ENCODE measurements at regions not wholly inside any gene's neighbourhood (a gene's known extent, or its start where the extent isn't known, plus 50 kb on each side); places are given as distances from the start of the nearest gene placed in this dataset.
"Not testable (repeated sequence)": the region's sequence is repeated elsewhere in the genome, so short reads cannot be mapped to it uniquely, and the experiment has no call there.

DNA sequence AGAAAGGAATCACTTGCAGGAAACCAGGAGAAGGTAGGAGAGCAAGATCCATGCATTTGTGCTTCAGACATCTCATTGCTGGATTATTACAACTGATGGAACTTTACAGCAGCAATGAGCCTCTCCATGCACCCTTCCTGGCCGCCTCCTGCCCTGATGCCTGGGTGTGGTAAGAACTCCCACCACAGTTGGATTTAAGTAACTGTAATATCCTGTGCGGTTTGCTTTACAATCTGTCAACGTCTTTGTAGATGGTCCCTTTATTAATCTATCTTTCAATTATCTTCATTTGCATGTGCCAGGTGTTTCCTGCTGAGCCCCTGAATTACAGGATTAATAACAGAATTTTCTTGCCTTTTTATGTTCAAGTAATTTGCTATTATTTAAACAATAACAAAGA lies 1300.5 kb upstream of the TMEM132C start:
- DNase-seq (ENCODE audit: low spot score), result no peak
- H3K27ac ChIP-seq, result no peak overlapping the region
- CTCF ChIA-PET, result interaction anchor here (0.7 kb wide), 1 partner anchor 490 kb away, joined by 3 read pairs; no protein-coding TSS in a partner anchor
- POLR2A ChIA-PET (ENCODE audit: low non-redundant PET), result no interaction called here
- TF ChIP-seq, protein P1, sequence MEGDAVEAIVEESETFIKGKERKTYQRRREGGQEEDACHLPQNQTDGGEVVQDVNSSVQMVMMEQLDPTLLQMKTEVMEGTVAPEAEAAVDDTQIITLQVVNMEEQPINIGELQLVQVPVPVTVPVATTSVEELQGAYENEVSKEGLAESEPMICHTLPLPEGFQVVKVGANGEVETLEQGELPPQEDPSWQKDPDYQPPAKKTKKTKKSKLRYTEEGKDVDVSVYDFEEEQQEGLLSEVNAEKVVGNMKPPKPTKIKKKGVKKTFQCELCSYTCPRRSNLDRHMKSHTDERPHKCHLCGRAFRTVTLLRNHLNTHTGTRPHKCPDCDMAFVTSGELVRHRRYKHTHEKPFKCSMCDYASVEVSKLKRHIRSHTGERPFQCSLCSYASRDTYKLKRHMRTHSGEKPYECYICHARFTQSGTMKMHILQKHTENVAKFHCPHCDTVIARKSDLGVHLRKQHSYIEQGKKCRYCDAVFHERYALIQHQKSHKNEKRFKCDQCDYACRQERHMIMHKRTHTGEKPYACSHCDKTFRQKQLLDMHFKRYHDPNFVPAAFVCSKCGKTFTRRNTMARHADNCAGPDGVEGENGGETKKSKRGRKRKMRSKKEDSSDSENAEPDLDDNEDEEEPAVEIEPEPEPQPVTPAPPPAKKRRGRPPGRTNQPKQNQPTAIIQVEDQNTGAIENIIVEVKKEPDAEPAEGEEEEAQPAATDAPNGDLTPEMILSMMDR (conservative IDR thresholded peaks at IDR 0.05; ENCODE audit: low read depth), result no peak

DNA sequence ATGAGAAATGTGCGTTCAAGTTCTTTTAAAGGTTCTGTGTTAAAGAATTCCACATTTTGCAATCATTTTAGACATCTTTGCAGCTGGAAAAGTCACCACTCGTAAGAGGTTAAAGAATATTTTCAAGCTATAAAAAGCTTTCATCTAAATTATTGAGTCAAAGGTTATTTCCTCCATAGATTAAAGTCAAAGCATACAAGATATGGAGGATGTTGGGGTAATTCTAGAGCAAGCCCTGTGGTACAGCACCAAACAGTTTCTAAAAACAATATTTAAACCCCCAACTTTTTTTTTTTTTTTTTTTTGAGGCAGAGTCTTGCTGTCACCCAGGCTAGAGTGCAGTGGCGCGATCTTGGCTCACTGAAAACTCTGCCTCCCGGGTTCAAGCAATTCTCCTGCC lies 1299.8 kb upstream of the TMEM132C start:
- POLR2A ChIA-PET (ENCODE audit: low non-redundant PET), result interaction anchor here (0.7 kb wide), 1 partner anchor 1690 kb away, joined by 4 read pairs; no protein-coding TSS in a partner anchor
- TF ChIP-seq, protein P1 (conservative IDR thresholded peaks at IDR 0.05; ENCODE audit: low read depth), result no peak
- CTCF ChIA-PET, result interaction anchor here (0.7 to 1.2 kb wide), 2 partner anchors 414 to 491 kb away, joined by 3 to 4 read pairs; no protein-coding TSS in a partner anchor
- no peak overlapping the region for H3K27ac ChIP-seq
- DNase-seq (ENCODE audit: low spot score), result no peak

- ChIA-PET CTCF (no interaction called here), POLR2A (ENCODE audit: low non-redundant PET) (no interaction called here)
- TF ChIP-seq, protein P1 (conservative IDR thresholded peaks at IDR 0.05; ENCODE audit: low read depth), result no peak
- DNase-seq (ENCODE audit: low spot score), result no peak
- no peak overlapping the region for H3K27ac ChIP-seq
Observed at GRCh38 chr12:126974779-126975178, 1292.2 kb upstream of the TMEM132C start.

DNA sequence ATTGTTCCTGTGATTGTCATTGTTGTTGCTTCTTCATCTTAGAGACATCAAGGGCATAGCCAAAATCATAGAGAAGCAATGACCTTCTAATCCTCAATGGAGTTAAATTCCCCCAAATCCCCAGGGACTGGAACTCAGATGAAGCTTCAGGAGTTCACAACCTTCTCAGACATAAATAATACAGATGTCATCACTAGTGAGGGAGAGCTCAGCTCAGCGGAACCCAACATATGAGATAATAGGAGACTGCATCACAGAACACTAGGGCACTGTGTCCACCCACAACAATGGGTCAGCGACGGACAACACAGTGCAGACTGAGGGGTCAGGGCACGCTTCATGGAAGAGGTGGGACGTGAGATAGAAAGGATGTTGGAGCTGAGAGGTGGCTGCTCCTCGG lies 1290.4 kb upstream of the TMEM132C start:
- ChIA-PET POLR2A (ENCODE audit: low non-redundant PET) (no interaction called here), CTCF (no interaction called here)
- H3K27ac ChIP-seq, result no peak overlapping the region
- TF ChIP-seq, protein P1 (conservative IDR thresholded peaks at IDR 0.05; ENCODE audit: low read depth), result no peak
- no peak for DNase-seq (ENCODE audit: low spot score)

GRCh38 chr12:126979564-126979963 lies 1287.4 kb upstream of the TMEM132C start:
- POLR2A ChIA-PET (ENCODE audit: low non-redundant PET); H3K27ac ChIP-seq; DNase-seq (ENCODE audit: low spot score); CTCF ChIA-PET: not testable (repeated sequence)

DNA sequence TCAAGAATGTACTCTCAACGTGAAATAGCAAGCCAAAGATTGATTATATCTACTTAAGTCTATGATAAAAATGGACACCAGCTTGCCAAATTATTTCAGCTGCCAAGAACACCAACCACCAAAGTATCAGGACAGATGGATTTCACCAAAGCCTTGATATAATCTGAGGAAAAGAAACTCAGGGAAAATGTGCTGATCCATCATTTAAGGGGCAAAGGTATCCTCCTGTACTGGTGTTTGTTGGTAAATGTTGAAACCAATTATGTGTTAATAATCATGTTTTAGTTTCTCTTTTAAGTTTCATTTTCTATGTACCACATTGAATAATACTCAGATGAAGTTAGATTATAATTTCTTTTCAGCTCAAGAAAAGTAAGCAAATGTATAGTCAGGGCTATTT lies 1284.3 kb upstream of the TMEM132C start:
- no peak for DNase-seq (ENCODE audit: low spot score)

DNA sequence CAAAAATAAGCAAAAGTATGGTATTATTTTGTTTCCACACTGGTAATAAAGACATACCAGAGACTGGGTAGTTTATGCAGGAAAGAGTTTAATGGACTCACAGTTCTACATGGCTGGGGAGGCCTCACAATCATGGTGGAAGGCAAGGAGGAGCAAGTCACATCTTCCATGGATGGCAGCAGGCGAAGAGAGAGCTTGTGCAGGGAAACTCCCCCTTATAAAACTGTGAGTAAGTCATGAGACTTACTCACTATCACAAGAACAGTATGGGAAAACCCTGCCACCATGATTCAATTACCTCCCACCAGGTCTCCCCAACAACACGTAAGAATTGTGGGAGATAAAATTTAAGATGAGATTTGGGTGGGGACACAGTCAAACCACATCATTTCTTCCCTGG lies 1283.2 kb upstream of the TMEM132C start:
- CTCF ChIA-PET; H3K27ac ChIP-seq; POLR2A ChIA-PET (ENCODE audit: low non-redundant PET); DNase-seq (ENCODE audit: low spot score): not testable (repeated sequence)

More for the DNA sequence above, 1284.3 kb upstream of the TMEM132C start:
- ChIA-PET POLR2A (ENCODE audit: low non-redundant PET) (no interaction called here), CTCF (no interaction called here)
- TF ChIP-seq, protein P1 (conservative IDR thresholded peaks at IDR 0.05; ENCODE audit: low read depth), result no peak
- no peak overlapping the region for H3K27ac ChIP-seq

- POLR2A ChIA-PET (ENCODE audit: low non-redundant PET); DNase-seq (ENCODE audit: low spot score); H3K27ac ChIP-seq: not testable (repeated sequence)
- CTCF ChIA-PET, result interaction anchor here (0.8 kb wide), 1 partner anchor 13 kb away, joined by 4 read pairs; no protein-coding TSS in a partner anchor
Observed at GRCh38 chr12:126985663-126986062, 1281.3 kb upstream of the TMEM132C start.

Data from RWPE1 (cell line).